HepG2 (cell line): ENCODE measurements at regions not wholly inside any gene's neighbourhood (a gene's known extent, or its start where the extent isn't known, plus 50 kb on each side); places are given as distances from the start of the nearest gene placed in this dataset.

Experiments used
- ATF1 ChIP-seq: IDR thresholded peaks from 2 replicates; pipeline ENCODE4 v1.6.1; 2016; ENCODE audit warnings: mild to moderate bottlenecking, control low read depth
- CEBPG ChIP-seq: IDR thresholded peaks from 2 replicates; pipeline ENCODE4 v1.6.1; 2016
- FOXJ3 ChIP-seq: sonication (generic); formaldehyde crosslinking; IDR thresholded peaks from 2 replicates; pipeline ENCODE4 v1.4.0; 2020; ENCODE audit warnings: missing genetic modification reagents, mild to moderate bottlenecking, borderline replicate concordance
- FOXP1 ChIP-seq, 2 experiments: fragments of 450-650 bp in 1 of 2; IDR thresholded peaks; 2 replicates each; pipeline ENCODE4 v1.6.1; 2017 to 2018; ENCODE audit warnings: antibody characterized with exemption in 1 of 2
- HMG20A ChIP-seq: IDR thresholded peaks from 2 replicates; pipeline ENCODE4 v1.6.1; 2016; ENCODE audit warnings: borderline replicate concordance
- HNF4A ChIP-seq: sonication (generic); formaldehyde crosslinking; IDR thresholded peaks from 2 replicates; pipeline ENCODE4 v1.4.0; 2020; ENCODE audit warnings: missing genetic modification reagents
- KAT2B ChIP-seq: fragments of 150-350 bp; IDR thresholded peaks from 2 replicates; pipeline ENCODE4 v1.6.1; 2014; ENCODE audit warnings: low read depth, low read length, borderline replicate concordance
- KMT2A ChIP-seq: sonication (generic); formaldehyde crosslinking; IDR thresholded peaks from 2 replicates; pipeline ENCODE4 v1.4.0; 2020; ENCODE audit warnings: missing genetic modification reagents
- MAFK ChIP-seq, 2 experiments: IDR thresholded peaks in 1 of 2; conservative IDR thresholded peaks in 1 of 2; 2 replicates each; pipeline ENCODE4 v1.6.1; 2011; ENCODE audit warnings: improper control_type of control experiment in 2 of 2, low read length in 2 of 2
- MED1 ChIP-seq: sonication (generic); formaldehyde crosslinking; IDR thresholded peaks from 2 replicates; pipeline ENCODE4 v1.4.0; 2020; ENCODE audit warnings: missing genetic modification reagents
- MEIS1 ChIP-seq: sonication (generic); formaldehyde crosslinking; IDR thresholded peaks from 2 replicates; pipeline ENCODE4 v1.9.0; 2021; ENCODE audit warnings: mild to moderate bottlenecking, missing genetic modification reagents, moderate library complexity, borderline replicate concordance
- MXD4 ChIP-seq: IDR thresholded peaks from 2 replicates; pipeline ENCODE4 v1.6.1; 2016; ENCODE audit warnings: mild to moderate bottlenecking, missing biosample characterization, missing genetic modification reagents
- NCOA1 ChIP-seq: sonication (generic); formaldehyde crosslinking; IDR thresholded peaks from 2 replicates; pipeline ENCODE4 v1.9.0; 2021; ENCODE audit warnings: missing genetic modification reagents
- RAD21 ChIP-seq: fragments of 450-650 bp; formaldehyde crosslinking; IDR thresholded peaks from 2 replicates; pipeline ENCODE4 v1.5.0; 2020; ENCODE audit warnings: mild to moderate bottlenecking
- ZNF256 ChIP-seq: sonication (generic); formaldehyde crosslinking; conservative IDR thresholded peaks from 2 replicates; pipeline ENCODE4 v1.4.0; 2020; ENCODE audit warnings: missing genetic modification reagents
- ZNF264 ChIP-seq: sonication (generic); formaldehyde crosslinking; IDR thresholded peaks from 2 replicates; pipeline ENCODE4 v1.4.0; 2020; ENCODE audit warnings: missing genetic modification reagents
- ZNF292 ChIP-seq: sonication (generic); formaldehyde crosslinking; IDR thresholded peaks from 2 replicates; pipeline ENCODE4 v1.8.1; 2022; ENCODE audit warnings: mild to moderate bottlenecking, low read depth, missing genetic modification reagents, borderline replicate concordance
- ZNF331 ChIP-seq: sonication (generic); formaldehyde crosslinking; IDR thresholded peaks from 2 replicates; pipeline ENCODE4 v1.4.0; 2020; ENCODE audit warnings: missing genetic modification reagents
- ZNF577 ChIP-seq: sonication (generic); formaldehyde crosslinking; IDR thresholded peaks from 2 replicates; pipeline ENCODE4 v1.4.0; 2020; ENCODE audit warnings: mild to moderate bottlenecking, low read depth, missing genetic modification reagents, borderline replicate concordance
- ZNF672 ChIP-seq: sonication (generic); formaldehyde crosslinking; IDR thresholded peaks from 2 replicates; pipeline ENCODE4 v1.8.1; 2022; ENCODE audit warnings: missing genetic modification reagents
- TF ChIP-seq, protein P1 (sequence below): IDR thresholded peaks from 2 replicates; pipeline ENCODE4 v1.6.1; 2016
- TF ChIP-seq, protein P2 (sequence below): sonication (generic); formaldehyde crosslinking; IDR thresholded peaks from 2 replicates; pipeline ENCODE4 v1.4.0; 2020; ENCODE audit warnings: missing genetic modification reagents, mild to moderate bottlenecking, borderline replicate concordance
- TF ChIP-seq, protein P3 (sequence below): sonication (generic); formaldehyde crosslinking; IDR thresholded peaks from 2 replicates; pipeline ENCODE4 v1.4.0; 2020; ENCODE audit warnings: missing genetic modification reagents
- TF ChIP-seq, protein P4 (sequence below): IDR thresholded peaks from 2 replicates; pipeline ENCODE4 v1.6.1; 2018; ENCODE audit warnings: missing genetic modification reagents
- TF ChIP-seq, protein P5 (sequence below): sonication (generic); formaldehyde crosslinking; IDR thresholded peaks from 2 replicates; pipeline ENCODE4 v1.5.0; 2020; ENCODE audit warnings: missing genetic modification reagents

DNA sequence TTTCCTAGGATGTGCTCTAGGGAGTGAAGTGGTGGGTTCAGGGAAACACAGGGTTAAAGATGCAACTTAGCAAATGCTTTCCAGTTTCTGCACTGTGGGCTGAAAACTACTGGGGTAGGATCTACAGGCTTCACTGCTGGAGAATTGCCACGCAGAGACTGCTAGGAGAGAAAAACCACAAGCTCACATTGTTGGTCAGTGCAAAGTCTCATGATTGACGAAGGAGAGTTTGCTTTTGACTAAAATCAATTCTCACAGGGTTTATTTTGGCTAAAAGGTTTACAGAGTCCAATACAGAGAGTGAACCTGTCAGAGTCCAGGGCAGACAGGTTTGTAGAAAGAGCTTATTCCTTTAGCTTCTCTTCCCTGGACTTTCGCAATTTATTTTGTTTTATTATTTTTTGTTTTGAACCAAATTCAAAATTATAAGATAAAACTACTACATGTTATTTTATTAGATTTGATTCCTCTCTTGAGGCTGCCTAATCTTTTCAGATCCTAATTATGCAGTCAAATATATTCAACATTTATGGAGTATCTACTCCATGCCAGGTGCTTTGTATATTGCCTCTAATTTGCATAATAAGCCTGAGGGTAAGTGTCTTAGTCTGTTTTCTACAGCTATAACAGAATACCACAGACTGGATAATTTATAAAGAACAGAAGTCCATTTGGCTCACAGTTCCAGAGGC is 64.7 kb downstream of the MTNR1B start (continued):
- TF ChIP-seq, protein P1, sequence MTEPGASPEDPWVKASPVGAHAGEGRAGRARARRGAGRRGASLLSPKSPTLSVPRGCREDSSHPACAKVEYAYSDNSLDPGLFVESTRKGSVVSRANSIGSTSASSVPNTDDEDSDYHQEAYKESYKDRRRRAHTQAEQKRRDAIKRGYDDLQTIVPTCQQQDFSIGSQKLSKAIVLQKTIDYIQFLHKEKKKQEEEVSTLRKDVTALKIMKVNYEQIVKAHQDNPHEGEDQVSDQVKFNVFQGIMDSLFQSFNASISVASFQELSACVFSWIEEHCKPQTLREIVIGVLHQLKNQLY, result peak; percentile 58; the same call in 1 of the 2 replicates
- TF ChIP-seq, protein P2, sequence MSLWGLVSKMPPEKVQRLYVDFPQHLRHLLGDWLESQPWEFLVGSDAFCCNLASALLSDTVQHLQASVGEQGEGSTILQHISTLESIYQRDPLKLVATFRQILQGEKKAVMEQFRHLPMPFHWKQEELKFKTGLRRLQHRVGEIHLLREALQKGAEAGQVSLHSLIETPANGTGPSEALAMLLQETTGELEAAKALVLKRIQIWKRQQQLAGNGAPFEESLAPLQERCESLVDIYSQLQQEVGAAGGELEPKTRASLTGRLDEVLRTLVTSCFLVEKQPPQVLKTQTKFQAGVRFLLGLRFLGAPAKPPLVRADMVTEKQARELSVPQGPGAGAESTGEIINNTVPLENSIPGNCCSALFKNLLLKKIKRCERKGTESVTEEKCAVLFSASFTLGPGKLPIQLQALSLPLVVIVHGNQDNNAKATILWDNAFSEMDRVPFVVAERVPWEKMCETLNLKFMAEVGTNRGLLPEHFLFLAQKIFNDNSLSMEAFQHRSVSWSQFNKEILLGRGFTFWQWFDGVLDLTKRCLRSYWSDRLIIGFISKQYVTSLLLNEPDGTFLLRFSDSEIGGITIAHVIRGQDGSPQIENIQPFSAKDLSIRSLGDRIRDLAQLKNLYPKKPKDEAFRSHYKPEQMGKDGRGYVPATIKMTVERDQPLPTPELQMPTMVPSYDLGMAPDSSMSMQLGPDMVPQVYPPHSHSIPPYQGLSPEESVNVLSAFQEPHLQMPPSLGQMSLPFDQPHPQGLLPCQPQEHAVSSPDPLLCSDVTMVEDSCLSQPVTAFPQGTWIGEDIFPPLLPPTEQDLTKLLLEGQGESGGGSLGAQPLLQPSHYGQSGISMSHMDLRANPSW (CRISPR knock-in tag), result 0 out of 2 replicates have a peak, but pooled peaks have one; percentile 34
- TF ChIP-seq MAFK (conservative IDR thresholded peaks at IDR 0.05 in 1 of 2, IDR thresholded peaks at IDR 0.05 in 1 of 2; ENCODE audit: low read length in 2 of 2) (peak; percentile 8 to 20; a peak in 2 of 4 replicates), MEIS1 (CRISPR knock-in tag) (0 out of 2 replicates have a peak, but pooled peaks have one; percentile 43), ZNF577 (CRISPR knock-in tag) (no peak), ZNF292 (CRISPR knock-in tag) (peak; percentile 94; the same call in 1 of the 2 replicates), NCOA1 (0 out of 2 replicates have a peak, but pooled peaks have one; percentile 56), MXD4 (CRISPR knock-in tag) (no peak), KAT2B (peak; percentile 46; the same call in 1 of the 2 replicates), KMT2A (CRISPR knock-in tag) (0 out of 2 replicates have a peak, but pooled peaks have one; percentile 40), ZNF264 (CRISPR knock-in tag) (0 out of 2 replicates have a peak, but pooled peaks have one; percentile 28), ZNF256 (CRISPR knock-in tag) (peak; percentile 59; the same call in 1 of the 2 replicates), ZNF672 (CRISPR knock-in tag) (no peak), HNF4A (CRISPR knock-in tag) (peak; percentile 92), HMG20A (peak; percentile 52; the same call in 1 of the 2 replicates), ZNF331 (CRISPR knock-in tag) (peak; percentile 91), ATF1 (CRISPR knock-in tag) (peak; percentile 53; the same call in 1 of the 2 replicates), RAD21 (peak; percentile 24; the same call in 1 of the 2 replicates), FOXP1 (IDR thresholded peaks at IDR 0.05) (no peak), FOXP1 (CRISPR knock-in tag; IDR thresholded peaks at IDR 0.05) (no peak), MED1 (peak; percentile 13; the same call in 1 of the 2 replicates), FOXJ3 (CRISPR knock-in tag) (peak; percentile 62; the same call in 1 of the 2 replicates), CEBPG (CRISPR knock-in tag) (peak; percentile 35; the same call in 1 of the 2 replicates)
- TF ChIP-seq, protein P3, sequence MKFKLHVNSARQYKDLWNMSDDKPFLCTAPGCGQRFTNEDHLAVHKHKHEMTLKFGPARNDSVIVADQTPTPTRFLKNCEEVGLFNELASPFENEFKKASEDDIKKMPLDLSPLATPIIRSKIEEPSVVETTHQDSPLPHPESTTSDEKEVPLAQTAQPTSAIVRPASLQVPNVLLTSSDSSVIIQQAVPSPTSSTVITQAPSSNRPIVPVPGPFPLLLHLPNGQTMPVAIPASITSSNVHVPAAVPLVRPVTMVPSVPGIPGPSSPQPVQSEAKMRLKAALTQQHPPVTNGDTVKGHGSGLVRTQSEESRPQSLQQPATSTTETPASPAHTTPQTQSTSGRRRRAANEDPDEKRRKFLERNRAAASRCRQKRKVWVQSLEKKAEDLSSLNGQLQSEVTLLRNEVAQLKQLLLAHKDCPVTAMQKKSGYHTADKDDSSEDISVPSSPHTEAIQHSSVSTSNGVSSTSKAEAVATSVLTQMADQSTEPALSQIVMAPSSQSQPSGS, result 0 out of 2 replicates have a peak, but pooled peaks have one; percentile 47
- TF ChIP-seq, protein P4, sequence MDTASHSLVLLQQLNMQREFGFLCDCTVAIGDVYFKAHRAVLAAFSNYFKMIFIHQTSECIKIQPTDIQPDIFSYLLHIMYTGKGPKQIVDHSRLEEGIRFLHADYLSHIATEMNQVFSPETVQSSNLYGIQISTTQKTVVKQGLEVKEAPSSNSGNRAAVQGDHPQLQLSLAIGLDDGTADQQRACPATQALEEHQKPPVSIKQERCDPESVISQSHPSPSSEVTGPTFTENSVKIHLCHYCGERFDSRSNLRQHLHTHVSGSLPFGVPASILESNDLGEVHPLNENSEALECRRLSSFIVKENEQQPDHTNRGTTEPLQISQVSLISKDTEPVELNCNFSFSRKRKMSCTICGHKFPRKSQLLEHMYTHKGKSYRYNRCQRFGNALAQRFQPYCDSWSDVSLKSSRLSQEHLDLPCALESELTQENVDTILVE (CRISPR knock-in tag), result no peak
- TF ChIP-seq, protein P5, sequence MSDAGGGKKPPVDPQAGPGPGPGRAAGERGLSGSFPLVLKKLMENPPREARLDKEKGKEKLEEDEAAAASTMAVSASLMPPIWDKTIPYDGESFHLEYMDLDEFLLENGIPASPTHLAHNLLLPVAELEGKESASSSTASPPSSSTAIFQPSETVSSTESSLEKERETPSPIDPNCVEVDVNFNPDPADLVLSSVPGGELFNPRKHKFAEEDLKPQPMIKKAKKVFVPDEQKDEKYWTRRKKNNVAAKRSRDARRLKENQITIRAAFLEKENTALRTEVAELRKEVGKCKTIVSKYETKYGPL (CRISPR knock-in tag), result no peak
